Medulla oblongata (tissue), 1 donor: ENCODE measurements at regions not wholly inside any gene's neighbourhood (a gene's known extent, or its start where the extent isn't known, plus 50 kb on each side); places are given as distances from the start of the nearest gene placed in this dataset.
"Not testable (repeated sequence)": the region's sequence is repeated elsewhere in the genome, so short reads cannot be mapped to it uniquely, and the experiment has no call there.

ENCODE experiments used
- DNase-seq: peaks from one replicate; pipeline ENCODE4 v3.0.0-alpha.2; 2015; ENCODE audit errors: extremely low spot score

DNA sequence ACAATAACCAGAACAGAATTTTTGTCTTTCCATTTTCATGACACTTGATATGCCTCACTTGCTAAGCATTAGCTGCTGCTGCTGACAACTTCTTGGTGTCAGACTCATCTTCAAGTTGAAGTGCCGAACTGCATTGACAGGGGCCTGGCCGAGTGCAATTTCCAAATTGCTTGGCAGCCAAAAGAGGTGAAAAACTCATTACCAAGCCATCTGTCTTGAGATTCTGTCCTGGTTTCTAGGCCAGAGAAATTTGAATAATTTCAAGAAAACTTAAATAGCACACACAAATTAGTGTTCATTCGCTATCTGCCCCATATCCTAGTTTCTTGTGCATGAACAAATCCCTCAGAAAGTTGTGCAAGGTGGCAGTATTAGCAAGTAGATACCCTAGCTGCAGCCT, 165.3 kb upstream of the RASSF8 start:
- DNase-seq: no peak

DNA sequence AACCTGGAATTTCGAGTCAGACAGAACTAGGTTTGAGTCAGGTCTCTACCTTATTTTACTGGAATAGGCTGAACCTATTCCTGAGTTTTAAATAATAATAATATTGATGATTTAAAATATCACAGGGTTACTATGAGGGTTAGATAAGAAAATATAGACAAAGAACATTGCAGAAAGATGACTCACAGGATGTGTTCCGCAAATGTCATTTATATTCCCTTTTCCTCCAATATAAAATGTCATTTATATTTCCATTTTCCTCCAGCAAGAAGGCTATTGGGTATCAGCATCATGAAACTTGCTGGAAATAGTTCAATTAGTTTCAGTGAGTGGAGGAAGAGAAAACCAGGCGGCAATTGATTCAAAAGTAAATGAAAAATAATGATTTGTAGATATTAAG, 163.9 kb upstream of the RASSF8 start:
- DNase-seq: no peak

DNA sequence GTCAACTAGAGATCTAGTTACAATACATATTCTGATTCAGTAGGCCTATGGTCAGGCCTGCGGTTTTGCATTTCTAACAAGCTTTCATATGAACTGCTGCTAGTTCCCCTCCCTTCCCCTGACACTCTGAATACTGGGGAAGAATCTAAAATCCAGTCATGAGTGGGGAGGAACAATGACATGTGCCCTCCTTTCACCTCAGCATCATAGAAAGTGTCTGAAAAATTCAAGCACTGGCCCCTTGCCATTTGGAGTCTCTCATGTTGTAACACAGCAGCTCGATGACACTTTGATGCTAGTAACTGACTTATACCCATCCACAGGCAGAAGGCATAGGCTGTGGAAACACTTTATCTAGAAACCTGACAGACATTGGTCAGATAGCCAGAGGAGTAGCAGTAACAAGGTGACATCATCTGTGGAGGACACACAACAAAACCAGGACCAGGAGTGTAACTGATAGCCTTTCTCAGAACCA, 161.9 kb upstream of the RASSF8 start:
- no peak for DNase-seq

DNA sequence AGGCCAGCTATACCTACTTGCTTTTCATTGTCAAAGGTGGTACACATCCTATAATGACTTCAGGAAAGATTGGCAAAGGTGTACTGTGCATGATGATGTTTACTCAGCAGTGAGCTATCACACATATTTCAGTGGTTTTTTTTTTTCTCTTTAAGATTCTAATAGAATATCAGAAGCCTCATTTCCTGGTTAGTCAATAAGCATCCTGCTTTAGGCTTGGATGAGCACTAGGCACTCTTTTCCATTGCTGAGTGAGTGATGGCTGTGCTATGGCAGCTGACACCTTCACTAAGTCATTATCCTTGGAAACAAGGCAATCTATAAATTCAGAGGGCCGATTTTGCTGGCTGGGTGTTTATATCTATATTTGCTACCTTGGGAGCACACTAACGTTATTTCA, 161.1 kb upstream of the RASSF8 start:
- DNase-seq: no peak

DNA sequence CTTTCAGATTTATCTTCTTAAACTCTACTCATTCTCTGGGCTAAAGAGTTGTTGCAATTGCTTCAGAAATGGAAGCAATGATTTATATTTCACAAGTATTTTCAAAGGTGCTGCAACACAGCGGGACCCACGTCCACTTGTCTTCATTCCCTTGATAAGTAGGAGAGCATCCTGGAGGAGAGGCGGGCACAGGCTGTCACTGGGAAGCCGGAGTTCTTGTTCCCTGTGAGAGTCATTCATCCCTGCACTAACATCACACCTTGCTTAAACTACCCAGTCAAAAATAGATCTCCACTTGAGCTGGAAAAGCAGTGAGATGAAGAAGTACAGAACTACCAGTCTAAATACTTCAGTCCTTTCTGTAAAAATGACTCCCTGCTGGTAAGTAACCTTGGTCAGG, 160.5 kb upstream of the RASSF8 start:
- DNase-seq: no peak

DNA sequence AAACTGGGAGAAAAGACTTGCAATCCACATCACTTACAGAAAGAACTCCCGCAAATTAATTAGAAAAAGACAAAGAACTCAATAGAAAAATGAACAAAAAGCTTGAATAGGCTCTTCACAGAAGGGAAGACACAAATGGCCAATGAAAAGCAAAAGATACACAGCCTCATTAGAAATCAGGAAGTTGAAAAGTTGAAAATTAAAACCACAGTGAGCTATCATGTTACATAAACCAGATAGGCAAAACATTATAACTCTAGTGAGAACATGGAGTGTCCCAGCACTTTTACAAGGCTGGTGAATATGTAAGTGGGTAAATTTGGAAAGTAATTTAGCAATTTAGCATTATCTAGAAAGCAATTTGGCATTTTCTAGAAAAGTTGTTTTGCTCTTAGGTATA, 158.4 kb upstream of the RASSF8 start:
- no peak for DNase-seq

DNA sequence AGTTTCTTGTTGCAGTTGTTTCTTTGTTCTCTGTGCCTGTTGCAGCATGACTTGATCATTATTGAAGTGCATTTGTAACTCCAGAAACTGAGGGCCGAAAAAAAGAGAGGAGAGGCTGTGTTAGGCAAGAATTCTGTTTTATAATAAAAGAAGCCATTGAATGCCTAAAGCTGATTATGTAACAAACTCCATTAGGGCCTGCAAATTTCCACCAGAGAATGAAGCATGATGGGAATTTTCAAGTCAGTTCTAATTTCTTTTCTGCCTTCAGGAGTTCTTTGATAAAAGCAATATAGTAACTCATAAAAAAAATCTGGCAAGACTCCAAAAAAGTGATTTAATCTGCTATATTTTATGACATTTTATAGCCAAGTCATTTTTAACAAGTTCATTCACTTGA, 156.7 kb upstream of the RASSF8 start:
- DNase-seq: peak; percentile 39

DNA sequence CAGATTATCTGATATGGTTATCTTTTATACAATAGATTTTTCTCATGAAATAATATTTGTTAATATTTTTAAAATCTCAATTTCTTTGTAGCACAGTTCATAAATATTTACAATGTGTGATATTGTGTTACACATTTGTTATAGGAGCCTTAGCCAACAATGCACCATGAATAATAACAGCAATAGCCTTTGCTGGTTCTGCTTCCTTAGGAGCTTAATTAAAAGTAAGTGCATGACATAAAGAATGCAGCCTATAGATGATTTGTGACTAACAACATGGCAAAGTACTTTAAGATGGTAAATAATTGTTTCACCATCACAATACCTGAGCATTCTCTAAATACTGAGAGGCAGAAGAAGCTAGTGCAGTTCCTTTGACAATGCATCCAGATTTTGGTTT, 156.3 kb upstream of the RASSF8 start:
- no peak for DNase-seq

DNA sequence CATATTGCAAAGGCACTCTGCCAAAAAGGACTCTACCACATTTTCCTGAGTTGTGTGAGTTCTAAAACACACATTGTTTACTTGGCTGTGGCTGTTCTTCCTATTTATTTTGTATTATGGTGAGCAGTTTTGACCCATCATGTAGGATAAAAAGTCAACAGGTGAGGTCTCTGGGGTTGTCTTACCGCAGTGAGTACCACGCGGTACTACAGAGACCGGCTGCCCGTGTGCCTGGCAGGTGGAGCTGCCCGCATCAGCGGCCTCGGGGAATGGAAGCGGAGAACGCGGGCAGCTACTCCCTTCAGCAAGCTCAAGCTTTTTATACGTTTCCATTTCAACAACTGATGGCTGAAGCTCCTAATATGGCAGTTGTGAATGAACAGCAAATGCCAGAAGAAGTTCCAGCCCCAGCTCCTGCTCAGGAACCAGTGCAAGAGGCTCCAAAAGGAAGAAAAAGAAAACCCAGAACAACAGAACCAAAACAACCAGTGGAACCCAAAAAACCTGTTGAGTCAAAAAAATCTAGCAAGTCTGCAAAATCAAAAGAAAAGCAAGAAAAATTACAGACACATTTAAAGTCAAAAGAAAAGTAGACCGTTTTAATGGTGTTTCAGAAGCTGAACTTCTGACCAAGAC, 155.3 kb upstream of the RASSF8 start:
- DNase-seq: not testable (repeated sequence)

DNA sequence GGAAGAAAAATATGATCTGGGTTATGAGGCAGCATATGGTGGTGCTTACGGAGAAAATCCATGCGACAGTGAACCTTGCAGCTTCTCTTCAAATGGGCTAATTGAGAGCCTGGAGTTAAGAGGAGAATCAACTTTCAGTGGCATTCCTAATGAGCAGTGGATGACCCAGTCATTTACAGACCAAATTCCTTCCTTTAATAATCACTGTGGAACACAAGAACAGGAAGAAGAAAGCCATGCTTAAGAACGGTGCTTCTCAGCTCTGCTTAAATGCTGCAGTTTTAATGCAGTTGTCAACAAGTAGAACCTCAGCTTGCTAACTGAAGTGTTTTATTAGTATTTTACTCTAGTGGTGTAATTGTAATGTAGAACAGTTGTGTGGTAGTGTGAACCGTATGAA, 154.2 kb upstream of the RASSF8 start:
- DNase-seq: not testable (repeated sequence)

DNA sequence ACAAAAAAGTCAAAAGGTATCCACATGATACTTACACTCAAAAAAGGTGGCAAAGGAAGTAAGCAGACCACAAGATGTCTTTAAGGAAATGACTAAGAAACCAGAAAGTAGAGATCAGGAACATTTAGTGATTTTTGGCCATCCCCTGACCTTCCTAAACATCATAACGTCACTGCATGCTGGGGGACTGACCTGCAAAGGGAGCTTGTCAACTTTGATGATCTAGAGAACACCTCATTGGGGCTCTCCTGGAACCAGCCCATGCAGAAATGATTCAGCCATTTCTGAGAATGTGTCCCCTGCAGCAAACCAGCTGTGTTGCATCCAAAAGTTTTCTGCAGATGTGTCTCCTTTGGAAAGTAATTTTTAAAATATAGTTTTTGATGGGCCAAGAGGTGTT, 152.2 kb upstream of the RASSF8 start:
- DNase-seq: no peak

DNA sequence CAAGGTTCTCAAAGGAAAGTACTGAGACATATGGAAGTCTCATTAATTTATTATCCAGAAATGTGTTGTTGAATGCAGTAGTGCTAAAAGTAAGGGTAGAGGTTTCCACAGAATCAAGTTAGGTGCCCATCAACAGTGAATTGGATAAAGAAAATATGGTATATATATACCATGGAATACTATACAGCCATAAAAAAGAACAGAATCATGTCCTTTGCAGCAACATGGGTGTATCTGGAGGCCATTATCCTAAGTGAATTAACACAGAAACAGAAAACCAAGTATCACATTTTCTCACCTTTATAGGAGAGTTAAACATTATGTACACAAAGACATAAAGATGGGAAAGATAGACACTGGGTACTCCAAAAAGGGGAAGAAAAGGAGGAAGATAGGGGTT, 149.9 kb upstream of the RASSF8 start:
- DNase-seq: no peak

DNA sequence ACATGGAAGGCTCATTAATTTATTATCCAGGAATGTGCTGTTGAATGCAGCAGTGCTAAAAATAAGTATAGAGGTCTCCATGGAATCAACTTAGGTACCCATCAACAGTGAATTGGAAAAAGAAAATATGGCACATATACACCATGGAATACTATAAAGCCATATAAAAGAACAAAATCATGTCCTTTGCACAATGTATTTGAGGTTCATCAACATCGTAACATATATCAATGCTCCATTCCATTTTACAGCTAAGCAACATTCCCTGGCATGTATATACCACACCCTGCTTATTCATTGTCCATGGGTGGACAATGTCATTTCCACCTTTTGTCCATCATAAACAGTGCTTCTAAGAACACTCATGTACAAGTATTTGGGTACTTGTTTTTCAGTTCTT, 147.8 kb upstream of the RASSF8 start:
- no peak for DNase-seq

DNA sequence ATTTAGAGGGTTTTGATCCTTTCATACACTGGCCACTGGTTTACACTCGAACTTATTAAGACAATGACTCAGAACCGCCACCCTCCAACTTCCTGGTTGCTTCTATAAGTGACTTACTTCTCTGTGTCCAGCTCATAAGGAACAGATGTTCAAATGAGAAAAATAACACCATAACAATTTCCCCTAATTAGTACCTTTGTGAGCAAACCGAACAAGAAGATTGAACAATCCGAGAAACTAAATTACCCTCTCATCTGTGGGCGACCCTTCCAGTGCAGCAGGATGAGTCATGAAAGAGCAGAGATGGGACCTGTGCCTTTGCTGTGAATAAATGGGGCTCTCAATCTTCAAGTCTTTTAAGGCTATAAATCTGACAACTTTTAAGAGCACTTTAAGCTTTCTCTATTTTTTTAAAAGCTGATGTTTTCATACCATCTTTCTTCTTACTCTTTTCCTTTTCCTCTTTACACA, 146.8 kb upstream of the RASSF8 start:
- no peak for DNase-seq

DNA sequence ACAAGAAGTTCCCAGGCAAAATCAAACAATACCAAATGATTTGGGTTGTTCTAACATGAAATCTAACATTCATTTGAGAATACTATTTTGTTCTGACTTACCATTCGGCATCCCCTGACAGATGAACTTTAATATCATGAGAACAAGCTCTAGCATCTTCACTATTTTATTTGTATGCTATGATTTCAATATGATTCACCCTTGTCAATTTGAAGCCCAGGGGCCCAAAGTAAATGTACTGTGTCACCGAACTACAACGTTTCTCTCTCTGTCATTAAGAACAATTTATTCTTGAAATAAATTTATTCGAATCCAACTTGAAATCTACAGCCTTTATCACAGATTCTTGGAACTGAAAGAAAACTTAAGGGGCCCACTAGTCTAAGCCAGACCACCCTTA, 146.2 kb upstream of the RASSF8 start:
- DNase-seq: no peak

DNA sequence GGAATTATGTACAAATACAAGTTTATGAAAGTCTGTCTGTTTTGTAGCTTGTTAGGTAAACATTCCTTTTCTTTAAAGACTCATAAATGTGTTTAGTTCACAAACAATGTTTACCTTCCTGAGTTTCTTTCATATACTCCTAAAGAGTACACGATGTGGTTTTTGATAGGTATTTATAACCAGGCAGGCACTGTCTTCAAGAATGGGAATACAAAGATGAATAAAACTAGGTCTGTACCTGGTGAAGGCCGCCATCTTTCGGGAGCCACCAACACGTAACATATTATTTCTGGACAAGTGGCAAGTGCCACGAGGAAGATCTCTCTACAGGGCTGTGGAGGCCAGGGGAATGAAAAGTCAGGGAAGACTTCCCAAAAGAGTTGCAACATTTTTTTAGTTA, 144.6 kb upstream of the RASSF8 start:
- DNase-seq: no peak

DNA sequence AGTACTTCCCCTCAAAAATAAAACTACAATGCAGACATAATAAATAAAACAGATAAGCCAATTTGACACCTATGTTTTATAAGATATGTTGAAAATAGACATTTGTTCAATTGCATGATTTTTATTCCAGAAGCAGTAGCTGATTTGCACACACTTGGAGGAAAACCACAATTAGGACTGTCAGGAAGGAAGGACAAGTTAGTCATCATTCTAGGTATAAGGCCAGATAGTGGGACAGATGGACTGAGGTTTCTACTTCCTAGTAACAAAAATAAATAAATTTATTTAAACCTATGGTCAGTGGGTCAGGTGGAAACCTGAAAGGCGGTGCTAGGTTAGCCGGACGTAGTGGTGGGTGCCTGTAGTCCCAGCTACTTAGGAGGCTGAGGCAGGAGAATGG, 141.8 kb upstream of the RASSF8 start:
- no peak for DNase-seq

DNA sequence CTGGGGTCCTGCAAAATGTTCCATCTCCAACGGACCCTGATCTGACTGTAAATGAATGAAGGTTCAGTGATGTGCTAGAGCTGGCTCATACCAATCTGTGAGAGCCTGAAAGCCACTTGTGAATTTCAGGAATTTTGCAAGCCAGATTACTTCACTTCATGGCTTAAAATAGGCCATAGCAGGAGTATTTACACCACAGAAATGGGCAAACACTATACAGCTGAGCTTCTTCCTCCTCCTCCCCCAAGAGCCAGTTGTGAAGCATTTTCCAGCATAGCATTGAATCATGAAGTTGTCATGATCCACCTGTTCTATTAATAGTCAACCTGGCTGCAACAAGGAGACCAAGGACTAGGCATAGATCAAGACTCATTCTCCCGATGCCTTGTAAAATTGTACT, 141.3 kb upstream of the RASSF8 start:
- no peak for DNase-seq

DNA sequence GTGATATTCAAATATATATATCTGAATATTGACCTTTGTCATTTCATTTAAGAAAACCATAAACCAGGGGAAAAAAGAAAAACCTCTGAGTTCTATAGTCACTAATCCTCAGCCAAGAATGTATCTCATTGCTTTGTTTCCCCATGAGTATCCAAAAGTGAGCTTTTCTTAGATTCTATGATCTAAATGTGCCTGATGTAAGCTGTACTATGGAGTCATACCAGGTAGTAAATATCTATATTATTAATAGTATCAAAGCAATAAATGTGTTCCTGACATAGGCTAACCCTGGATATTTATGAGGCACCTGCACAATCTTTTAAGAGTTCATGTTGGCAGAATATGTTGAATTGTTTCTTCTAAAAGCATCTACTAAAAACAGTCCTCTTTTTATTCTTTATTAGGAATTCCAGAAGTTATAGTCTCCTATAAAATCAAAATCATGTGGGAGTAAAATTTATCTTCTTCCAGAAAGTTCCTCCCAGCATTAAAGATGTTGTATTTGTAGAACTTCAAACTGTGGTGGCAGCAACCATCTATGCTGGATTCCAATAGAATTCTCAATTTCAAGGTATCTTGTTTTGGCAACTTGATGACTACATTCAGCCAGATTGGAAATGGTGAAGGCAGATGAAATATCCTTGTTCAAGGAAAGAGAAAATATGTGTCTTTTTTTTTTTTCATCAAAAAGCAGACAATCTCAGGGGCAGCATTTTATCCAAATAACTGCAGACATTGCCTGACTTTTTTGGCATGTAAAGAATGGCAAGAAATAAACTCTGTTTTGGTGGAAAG, 139.7 kb upstream of the RASSF8 start:
- no peak for DNase-seq

DNA sequence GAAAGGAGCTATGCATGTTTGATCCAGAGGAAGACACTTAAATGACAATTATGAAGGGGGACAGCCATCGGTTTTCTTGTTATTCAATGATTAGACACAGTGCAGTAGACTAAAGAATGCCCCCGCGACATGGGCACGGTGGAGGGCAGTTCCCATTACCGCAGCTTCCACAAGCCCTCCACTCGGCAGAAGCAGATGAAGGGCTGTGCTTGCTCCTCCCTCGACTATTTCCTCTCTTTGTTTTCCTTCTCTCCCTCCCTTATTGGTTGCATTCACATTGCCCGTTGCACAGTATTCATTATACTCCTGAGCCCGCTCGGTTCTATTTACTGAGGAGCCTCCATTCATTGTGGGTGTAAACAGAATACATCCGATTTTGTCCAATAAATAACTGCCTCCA, 138.8 kb upstream of the RASSF8 start:
- DNase-seq: no peak

DNA sequence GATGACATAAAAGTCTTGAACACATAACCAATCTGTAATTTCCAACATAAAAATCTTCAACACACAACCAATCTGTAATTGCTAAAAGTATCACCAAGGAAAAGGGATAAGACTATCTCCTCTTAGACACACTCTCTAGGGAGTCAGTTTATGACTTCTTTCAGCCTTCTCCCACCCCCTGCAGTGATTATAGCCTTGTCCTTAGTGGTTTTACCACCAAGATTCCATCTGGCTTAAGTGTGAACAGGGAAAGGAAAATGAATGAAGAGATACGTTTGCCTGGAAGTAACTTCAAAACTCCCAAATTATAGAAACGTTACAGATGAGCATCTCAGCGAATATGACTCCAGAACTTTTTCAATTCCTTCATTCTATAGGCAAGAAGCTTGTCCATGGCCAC, 136.2 kb upstream of the RASSF8 start:
- DNase-seq: no peak

DNA sequence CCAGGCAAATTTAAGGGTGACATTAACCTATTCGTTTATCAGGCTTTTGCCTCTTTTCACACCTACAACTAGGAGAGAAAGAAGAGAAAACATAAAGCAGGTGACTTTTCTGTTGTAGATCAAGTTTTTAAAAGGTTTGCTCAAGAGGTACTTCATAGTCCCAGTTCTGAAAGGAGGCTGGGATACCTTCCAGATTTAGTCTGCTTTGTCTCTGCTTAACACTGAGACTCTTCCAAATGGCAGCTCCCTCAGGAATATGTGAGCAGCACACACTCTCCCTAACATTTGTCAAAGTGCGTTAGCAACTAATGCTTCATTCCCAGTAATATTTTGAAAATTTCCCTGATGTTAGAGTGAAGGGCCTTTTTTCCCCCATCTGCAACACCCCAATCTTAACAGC, 133.7 kb upstream of the RASSF8 start:
- DNase-seq: peak; percentile 56

DNA sequence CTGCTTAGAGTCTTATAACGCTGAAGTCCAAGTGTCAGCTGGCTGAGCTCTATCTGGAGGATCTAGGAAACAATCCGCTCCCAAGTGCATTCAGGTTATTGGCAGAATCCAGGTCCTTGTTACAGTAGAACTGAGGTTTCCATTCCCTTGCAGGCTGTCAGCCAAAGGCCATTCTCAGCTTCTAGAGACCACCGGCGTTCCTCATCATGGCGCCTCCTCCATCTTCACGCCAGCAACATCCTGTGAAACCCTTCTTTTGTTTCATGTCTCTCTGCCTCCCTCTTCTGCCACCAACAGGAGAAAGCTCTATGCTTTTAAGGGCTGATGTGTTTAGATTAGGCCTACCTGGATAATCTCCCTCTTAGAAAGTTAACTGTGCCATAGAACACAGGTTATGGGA, 133.0 kb upstream of the RASSF8 start:
- peak; percentile 29 for DNase-seq
